ENCODE measurements at regions not wholly inside any gene's neighbourhood (a gene's known extent, or its start where the extent isn't known, plus 50 kb on each side); places are given as distances from the start of the nearest gene placed in this dataset.

DNA sequence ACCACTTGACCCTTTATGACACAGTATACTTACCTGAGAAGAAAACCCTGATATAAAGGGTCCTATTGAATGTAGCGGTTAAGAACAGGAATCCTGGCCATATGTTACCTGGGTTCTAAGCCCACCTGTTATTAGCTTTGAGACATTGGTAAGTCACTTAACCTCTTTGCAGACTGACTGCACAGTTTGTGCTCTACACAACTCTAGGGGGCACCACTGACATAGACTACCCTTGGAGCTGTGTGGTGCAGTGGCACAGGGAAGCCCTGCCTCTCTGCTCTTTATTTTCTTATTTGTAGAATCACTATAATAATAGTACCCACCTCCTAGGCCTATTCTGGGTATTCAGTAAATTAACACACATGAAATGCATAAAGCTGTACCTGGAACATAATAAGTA, 165.6 kb downstream of the C1orf94 start:
- Mint-ChIP-seq H3K27ac (no peak overlapping the region), H3K4me1 (no peaks in the 10 kb centered on the region), H3K4me3 (no peak overlapping the region), H3K9me3 (no peaks in the 10 kb centered on the region), H3K36me3 (ENCODE audit: low read depth) (no peaks in the 10 kb centered on the region), H3K27me3 (no peaks in the 10 kb centered on the region)
- CTCF ChIA-PET, result no interaction called here
- POLR2A ChIA-PET, result no interaction called here
- no peak for DNase-seq

- CTCF ChIA-PET, result no interaction called here
Observed at GRCh38 chr1:34346128-34346527, 169.4 kb downstream of the C1orf94 start.

DNA sequence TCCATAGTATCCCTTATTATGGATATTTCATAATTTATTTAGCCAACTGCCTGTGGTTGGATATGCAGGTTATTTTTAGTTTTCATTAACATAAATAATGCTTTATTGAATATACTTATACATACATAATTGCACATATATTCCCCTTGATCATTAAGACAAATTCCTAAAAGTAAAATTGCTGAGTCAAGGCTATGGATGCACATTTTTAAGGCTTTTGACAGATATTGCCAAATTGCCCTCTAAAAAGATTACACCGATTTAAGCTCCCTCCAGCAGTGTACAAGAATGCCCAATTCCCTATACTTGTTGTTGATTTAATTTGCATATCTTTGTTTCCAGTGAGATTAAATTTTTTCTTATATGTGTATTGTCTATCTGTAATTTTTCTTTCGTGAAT, 176.7 kb downstream of the C1orf94 start:
- no peak for DNase-seq

More at GRCh38 chr1:34346128-34346527, 169.4 kb downstream of the C1orf94 start:
- H3K9me3 Mint-ChIP-seq, result no peaks in the 10 kb centered on the region
- no peaks in the 10 kb centered on the region for H3K27me3 Mint-ChIP-seq
- H3K4me1 Mint-ChIP-seq, result no peaks in the 10 kb centered on the region
- no peak for DNase-seq
- POLR2A ChIA-PET, result no interaction called here
- no peak overlapping the region for H3K27ac Mint-ChIP-seq
- H3K4me3 Mint-ChIP-seq, result no peak overlapping the region
- H3K36me3 Mint-ChIP-seq (ENCODE audit: low read depth), result no peaks in the 10 kb centered on the region

DNA sequence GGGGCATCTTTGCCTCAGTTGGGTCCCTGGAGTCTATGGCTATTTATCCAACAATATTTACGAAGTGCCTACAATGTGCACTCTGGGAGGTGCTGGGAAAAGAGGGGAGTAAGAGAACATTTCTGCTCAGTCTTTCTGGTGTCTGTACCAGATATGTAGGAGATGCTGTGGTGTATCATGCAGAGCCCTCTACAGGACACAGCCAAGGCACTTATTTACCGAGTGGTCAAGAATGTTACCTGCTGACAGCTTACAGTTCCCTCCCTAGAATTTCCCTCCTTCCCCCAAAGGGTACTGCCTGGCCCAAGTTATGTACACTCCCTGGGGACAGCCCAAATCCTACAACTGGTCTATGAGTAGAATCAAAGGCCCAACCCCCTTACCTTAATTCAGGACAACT, 177.7 kb downstream of the C1orf94 start:
- H3K27ac Mint-ChIP-seq, result no peak overlapping the region
- POLR2A ChIA-PET, result no interaction called here
- CTCF ChIA-PET, result no interaction called here
- H3K4me3 Mint-ChIP-seq, result no peak overlapping the region
- DNase-seq, result no peak
- no peaks in the 10 kb centered on the region for H3K27me3 Mint-ChIP-seq
- no peaks in the 10 kb centered on the region for H3K36me3 Mint-ChIP-seq (ENCODE audit: low read depth)
- no peaks in the 10 kb centered on the region for H3K9me3 Mint-ChIP-seq
- H3K4me1 Mint-ChIP-seq, result no peaks in the 10 kb centered on the region

More for the DNA sequence above, 176.7 kb downstream of the C1orf94 start:
- Mint-ChIP-seq H3K4me1 (no peaks in the 10 kb centered on the region), H3K27ac (no peak overlapping the region), H3K4me3 (no peak overlapping the region), H3K9me3 (no peaks in the 10 kb centered on the region), H3K36me3 (ENCODE audit: low read depth) (no peaks in the 10 kb centered on the region), H3K27me3 (no peaks in the 10 kb centered on the region)
- ChIA-PET POLR2A (no interaction called here), CTCF (no interaction called here)

GRCh38 chr1:34356853-34357252, 180.1 kb downstream of the C1orf94 start:
- no peaks in the 10 kb centered on the region for H3K27me3 Mint-ChIP-seq
- ChIA-PET CTCF (no interaction called here), POLR2A (no interaction called here)
- no peaks in the 10 kb centered on the region for H3K9me3 Mint-ChIP-seq
- no peaks in the 10 kb centered on the region for H3K36me3 Mint-ChIP-seq (ENCODE audit: low read depth)
- no peak overlapping the region for H3K27ac Mint-ChIP-seq
- no peak for DNase-seq
- no peaks in the 10 kb centered on the region for H3K4me1 Mint-ChIP-seq
- no peak overlapping the region for H3K4me3 Mint-ChIP-seq

- H3K36me3 Mint-ChIP-seq (ENCODE audit: low read depth), result no peaks in the 10 kb centered on the region
- CTCF ChIA-PET, result no interaction called here
- no peak overlapping the region for H3K27ac Mint-ChIP-seq
- POLR2A ChIA-PET, result no interaction called here
- H3K27me3 Mint-ChIP-seq, result no peaks in the 10 kb centered on the region
- H3K4me1 Mint-ChIP-seq, result no peaks in the 10 kb centered on the region
- no peak overlapping the region for H3K4me3 Mint-ChIP-seq
- DNase-seq, result no peak
- H3K9me3 Mint-ChIP-seq, result no peaks in the 10 kb centered on the region
Observed at GRCh38 chr1:34358636-34359035, 181.9 kb downstream of the C1orf94 start.

DNA sequence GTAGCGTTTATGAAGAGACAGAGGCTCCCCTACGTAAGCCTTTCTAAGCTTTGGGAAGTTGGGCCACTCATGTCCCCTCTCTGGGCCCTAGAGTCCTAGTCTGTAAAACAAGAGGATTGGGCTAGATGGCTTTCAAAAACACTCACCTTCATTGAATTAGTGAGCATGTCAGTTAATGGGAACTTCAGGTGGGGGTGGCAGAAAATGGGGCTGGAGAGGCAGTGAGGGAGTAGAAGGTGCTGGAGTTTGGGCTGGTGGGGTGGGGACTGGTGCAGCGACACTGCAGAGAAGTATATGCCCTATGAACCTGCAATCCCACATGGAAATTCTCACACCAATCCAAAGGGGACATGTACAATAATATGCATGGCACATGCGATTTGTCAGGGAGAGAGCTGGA, 182.7 kb downstream of the C1orf94 start:
- POLR2A ChIA-PET, result no interaction called here
- CTCF ChIA-PET, result no interaction called here
- H3K27me3 Mint-ChIP-seq, result no peaks in the 10 kb centered on the region
- H3K27ac Mint-ChIP-seq, result no peak overlapping the region
- H3K36me3 Mint-ChIP-seq (ENCODE audit: low read depth), result no peaks in the 10 kb centered on the region
- no peak overlapping the region for H3K4me3 Mint-ChIP-seq
- H3K4me1 Mint-ChIP-seq, result no peaks in the 10 kb centered on the region
- no peaks in the 10 kb centered on the region for H3K9me3 Mint-ChIP-seq
- DNase-seq, result no peak

DNA sequence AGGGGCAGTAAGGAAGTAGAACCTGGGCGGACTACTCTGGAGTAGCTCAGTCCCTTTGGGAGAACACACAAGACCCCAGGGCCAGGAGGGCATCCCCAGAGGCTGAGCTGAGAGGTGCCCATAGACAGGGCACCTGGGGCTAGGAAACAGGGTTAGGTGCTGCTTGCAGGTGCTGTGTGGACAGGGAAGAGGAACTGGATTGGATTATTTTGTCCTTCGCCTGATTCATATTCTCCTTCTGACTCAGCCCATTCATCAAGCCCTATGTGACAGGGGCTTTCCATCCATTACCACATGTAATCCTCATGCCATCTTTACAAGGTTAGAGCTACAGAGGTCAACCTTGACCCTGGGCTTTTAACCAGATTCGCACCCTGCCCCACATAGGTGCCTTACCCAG, 183.9 kb downstream of the C1orf94 start:
- H3K4me3 Mint-ChIP-seq, result no peak overlapping the region
- no peak for DNase-seq
- H3K27ac Mint-ChIP-seq, result no peak overlapping the region
- ChIA-PET CTCF (no interaction called here), POLR2A (no interaction called here)
- no peaks in the 10 kb centered on the region for H3K9me3 Mint-ChIP-seq
- H3K36me3 Mint-ChIP-seq (ENCODE audit: low read depth), result no peaks in the 10 kb centered on the region
- H3K4me1 Mint-ChIP-seq, result no peaks in the 10 kb centered on the region
- no peaks in the 10 kb centered on the region for H3K27me3 Mint-ChIP-seq

DNA sequence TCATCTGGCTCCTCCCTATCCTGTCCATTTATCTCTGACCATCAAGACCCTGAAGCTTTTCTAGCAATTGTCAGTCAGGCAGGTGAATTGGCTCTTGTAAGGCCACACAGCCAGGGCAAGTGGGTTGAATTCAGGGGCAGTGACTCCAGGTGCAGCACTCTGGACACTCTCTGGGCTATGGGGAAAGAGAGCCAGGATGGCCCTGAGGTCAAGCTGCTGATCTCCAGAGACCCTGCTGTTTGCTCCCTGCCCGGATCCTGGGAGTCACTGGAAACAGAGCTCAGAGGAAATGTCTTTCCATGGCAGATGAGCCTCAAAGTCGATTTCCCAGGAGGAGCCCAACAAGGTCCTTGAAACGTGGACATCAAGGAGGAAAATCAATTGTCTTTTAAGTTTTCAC, 184.4 kb downstream of the C1orf94 start:
- no peak for DNase-seq
- CTCF ChIA-PET, result no interaction called here
- Mint-ChIP-seq H3K9me3 (no peaks in the 10 kb centered on the region), H3K27me3 (no peaks in the 10 kb centered on the region), H3K4me3 (no peak overlapping the region), H3K36me3 (ENCODE audit: low read depth) (no peaks in the 10 kb centered on the region), H3K27ac (no peak overlapping the region), H3K4me1 (no peaks in the 10 kb centered on the region)
- POLR2A ChIA-PET, result no interaction called here

DNA sequence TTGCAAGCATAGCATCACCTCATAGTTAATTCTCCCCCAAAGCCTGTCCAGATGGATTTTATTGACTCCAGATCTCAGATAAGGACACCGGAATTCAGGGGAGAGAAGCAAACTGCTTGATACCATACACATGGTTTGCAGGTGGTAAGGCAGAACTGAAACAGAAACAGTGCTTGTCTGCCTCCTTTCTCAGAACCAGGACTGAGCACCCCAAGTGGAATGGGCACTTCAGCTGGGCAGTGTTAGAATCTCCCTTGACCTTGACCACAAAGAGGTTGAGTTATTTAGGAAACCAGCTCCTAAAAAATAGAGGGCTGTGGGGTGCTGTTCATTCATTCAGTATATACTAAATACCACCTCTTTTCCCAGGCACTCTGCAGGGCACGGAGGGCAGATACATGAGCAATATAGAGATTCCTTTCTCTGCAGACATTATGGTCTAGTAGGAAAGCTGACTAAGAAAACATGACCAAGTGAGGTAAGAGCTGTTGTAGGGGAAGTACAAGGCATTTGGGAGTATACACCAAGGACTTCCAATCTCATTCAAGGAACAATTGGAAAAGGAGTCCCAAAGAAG, 185.2 kb downstream of the C1orf94 start:
- no peaks in the 10 kb centered on the region for H3K36me3 Mint-ChIP-seq (ENCODE audit: low read depth)
- H3K4me3 Mint-ChIP-seq, result no peak overlapping the region
- no peaks in the 10 kb centered on the region for H3K4me1 Mint-ChIP-seq
- H3K9me3 Mint-ChIP-seq, result no peaks in the 10 kb centered on the region
- DNase-seq, result no peak
- CTCF ChIA-PET, result no interaction called here
- no peaks in the 10 kb centered on the region for H3K27me3 Mint-ChIP-seq
- no peak overlapping the region for H3K27ac Mint-ChIP-seq
- POLR2A ChIA-PET, result no interaction called here

GRCh38 chr1:34362949-34363348, 186.2 kb downstream of the C1orf94 start:
- ChIA-PET CTCF (no interaction called here), POLR2A (no interaction called here)
- H3K27me3 Mint-ChIP-seq, result no peaks in the 10 kb centered on the region
- DNase-seq, result no peak
- no peaks in the 10 kb centered on the region for H3K36me3 Mint-ChIP-seq (ENCODE audit: low read depth)
- H3K4me3 Mint-ChIP-seq, result no peak overlapping the region
- H3K27ac Mint-ChIP-seq, result no peak overlapping the region
- H3K4me1 Mint-ChIP-seq, result no peaks in the 10 kb centered on the region
- H3K9me3 Mint-ChIP-seq, result no peaks in the 10 kb centered on the region

DNA sequence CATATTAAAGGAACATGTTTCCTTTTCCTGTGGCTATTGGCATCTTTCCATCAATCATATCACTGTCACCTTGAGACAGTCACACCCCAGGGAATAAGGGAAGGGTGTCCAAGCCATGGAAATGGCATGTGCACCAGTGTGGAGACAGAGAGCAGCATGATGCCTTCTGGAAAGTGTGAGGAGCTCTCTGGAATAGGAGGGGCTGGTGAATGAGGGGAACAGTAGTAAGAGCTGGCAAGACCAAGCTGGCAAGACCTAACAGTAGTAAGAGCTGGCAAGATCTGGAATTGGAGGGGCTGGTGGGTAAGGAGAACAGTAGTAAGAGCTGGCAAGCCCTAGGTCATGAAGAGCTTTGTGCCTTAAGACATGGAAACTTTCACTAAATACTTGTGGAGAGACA, 186.7 kb downstream of the C1orf94 start:
- H3K27ac Mint-ChIP-seq, result no peak overlapping the region
- CTCF ChIA-PET, result no interaction called here
- H3K9me3 Mint-ChIP-seq, result no peaks in the 10 kb centered on the region
- H3K36me3 Mint-ChIP-seq (ENCODE audit: low read depth), result no peaks in the 10 kb centered on the region
- DNase-seq, result no peak
- POLR2A ChIA-PET, result no interaction called here
- H3K4me3 Mint-ChIP-seq, result no peak overlapping the region
- H3K4me1 Mint-ChIP-seq, result no peaks in the 10 kb centered on the region
- H3K27me3 Mint-ChIP-seq, result no peaks in the 10 kb centered on the region

- Mint-ChIP-seq H3K27me3 (no peaks in the 10 kb centered on the region), H3K4me1 (no peaks in the 10 kb centered on the region), H3K9me3 (no peaks in the 10 kb centered on the region), H3K36me3 (ENCODE audit: low read depth) (no peaks in the 10 kb centered on the region), H3K27ac (no peak overlapping the region), H3K4me3 (no peak overlapping the region)
- POLR2A ChIA-PET, result no interaction called here
- CTCF ChIA-PET, result no interaction called here
- no peak for DNase-seq
Observed at GRCh38 chr1:34363915-34364314, 187.2 kb downstream of the C1orf94 start.

DNA sequence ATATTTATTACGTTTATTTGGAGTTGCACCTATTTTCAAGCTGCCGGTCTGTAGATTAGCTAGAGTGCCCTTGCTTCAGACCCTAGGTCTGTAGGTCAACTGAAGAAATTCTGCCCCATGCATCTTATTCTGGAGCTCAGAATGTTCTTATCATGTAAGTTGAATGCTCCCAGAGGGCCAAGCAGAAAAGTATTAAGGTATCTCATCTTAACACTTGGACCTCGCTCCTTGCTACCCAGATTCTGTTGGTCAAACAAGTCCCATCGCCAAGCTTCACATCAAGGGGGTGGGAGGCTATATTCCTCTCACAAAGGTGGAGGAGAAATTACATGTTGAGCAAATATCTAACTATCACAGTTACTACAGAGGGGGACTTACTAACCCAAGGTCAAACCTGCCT, 187.7 kb downstream of the C1orf94 start:
- H3K4me3 Mint-ChIP-seq, result no peak overlapping the region

GRCh38 chr1:34365295-34365694, 188.6 kb downstream of the C1orf94 start:
- Mint-ChIP-seq H3K36me3 (ENCODE audit: low read depth) (no peaks in the 10 kb centered on the region), H3K27me3 (no peaks in the 10 kb centered on the region), H3K27ac (no peak overlapping the region), H3K9me3 (no peaks in the 10 kb centered on the region), H3K4me1 (no peaks in the 10 kb centered on the region), H3K4me3 (no peak overlapping the region)
- ChIA-PET POLR2A (no interaction called here), CTCF (no interaction called here)
- no peak for DNase-seq

More for the DNA sequence above, 187.7 kb downstream of the C1orf94 start:
- ChIA-PET CTCF (no interaction called here), POLR2A (no interaction called here)
- Mint-ChIP-seq H3K4me1 (no peaks in the 10 kb centered on the region), H3K36me3 (ENCODE audit: low read depth) (no peaks in the 10 kb centered on the region), H3K27me3 (no peaks in the 10 kb centered on the region), H3K9me3 (no peaks in the 10 kb centered on the region), H3K27ac (no peak overlapping the region)
- DNase-seq, result no peak

Measured in activated CD4-positive, alpha-beta memory T cell treated with anti-CD3 and anti-CD28 coated beads, Interleukin-2, amount 10 ng/mL, durations not matched to agents 7 days and 5 days (primary cell).